ENCODE measurements at regions not wholly inside any gene's neighbourhood (a gene's known extent, or its start where the extent isn't known, plus 50 kb on each side); places are given as distances from the start of the nearest gene placed in this dataset.

DNA sequence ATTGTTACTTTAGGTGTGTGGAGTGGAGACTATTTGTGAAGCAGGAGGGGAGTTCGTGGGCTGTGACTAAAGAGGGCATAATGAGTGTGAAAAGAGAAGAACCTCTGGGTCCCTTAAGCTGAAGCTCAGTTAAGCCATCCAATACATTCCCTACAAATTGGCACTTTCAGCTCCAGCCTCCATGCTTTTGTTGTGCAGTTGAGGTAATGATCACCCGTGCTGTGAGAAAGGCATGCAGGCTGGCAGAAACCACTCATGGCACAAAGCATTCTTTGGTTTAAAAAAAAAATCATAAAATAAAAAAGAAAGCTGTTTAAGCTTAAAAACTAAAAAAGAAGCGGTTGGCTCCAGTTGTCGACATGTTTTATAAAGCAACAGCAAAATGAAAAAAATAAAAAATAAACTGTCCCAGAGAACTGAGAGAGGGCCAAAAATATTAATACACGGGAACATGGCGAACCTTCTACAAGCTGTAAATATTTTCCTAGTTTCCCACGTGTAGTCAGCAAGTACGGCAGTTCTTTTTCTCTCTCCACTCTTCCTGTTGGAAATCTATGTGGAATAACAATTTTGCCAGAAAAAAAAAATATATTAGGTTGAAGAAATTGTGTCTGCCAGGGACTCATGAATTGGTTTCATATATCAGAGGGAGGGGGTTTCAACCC is 82.2 kb downstream of the ANKRD60 start:
- TF ChIP-seq, protein P1, sequence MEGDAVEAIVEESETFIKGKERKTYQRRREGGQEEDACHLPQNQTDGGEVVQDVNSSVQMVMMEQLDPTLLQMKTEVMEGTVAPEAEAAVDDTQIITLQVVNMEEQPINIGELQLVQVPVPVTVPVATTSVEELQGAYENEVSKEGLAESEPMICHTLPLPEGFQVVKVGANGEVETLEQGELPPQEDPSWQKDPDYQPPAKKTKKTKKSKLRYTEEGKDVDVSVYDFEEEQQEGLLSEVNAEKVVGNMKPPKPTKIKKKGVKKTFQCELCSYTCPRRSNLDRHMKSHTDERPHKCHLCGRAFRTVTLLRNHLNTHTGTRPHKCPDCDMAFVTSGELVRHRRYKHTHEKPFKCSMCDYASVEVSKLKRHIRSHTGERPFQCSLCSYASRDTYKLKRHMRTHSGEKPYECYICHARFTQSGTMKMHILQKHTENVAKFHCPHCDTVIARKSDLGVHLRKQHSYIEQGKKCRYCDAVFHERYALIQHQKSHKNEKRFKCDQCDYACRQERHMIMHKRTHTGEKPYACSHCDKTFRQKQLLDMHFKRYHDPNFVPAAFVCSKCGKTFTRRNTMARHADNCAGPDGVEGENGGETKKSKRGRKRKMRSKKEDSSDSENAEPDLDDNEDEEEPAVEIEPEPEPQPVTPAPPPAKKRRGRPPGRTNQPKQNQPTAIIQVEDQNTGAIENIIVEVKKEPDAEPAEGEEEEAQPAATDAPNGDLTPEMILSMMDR (conservative IDR thresholded peaks at IDR 0.05; ENCODE audit: low read depth in 2 of 2), result no peak
- TF ChIP-seq STAT1 (IDR thresholded peaks at IDR 0.05; ENCODE audit: unreplicated experiment), result no peak
- TF ChIP-seq POLR2AphosphoS5 (IDR thresholded peaks at IDR 0.05; ENCODE audit: low read depth), result no peak
- TF ChIP-seq, protein P2, sequence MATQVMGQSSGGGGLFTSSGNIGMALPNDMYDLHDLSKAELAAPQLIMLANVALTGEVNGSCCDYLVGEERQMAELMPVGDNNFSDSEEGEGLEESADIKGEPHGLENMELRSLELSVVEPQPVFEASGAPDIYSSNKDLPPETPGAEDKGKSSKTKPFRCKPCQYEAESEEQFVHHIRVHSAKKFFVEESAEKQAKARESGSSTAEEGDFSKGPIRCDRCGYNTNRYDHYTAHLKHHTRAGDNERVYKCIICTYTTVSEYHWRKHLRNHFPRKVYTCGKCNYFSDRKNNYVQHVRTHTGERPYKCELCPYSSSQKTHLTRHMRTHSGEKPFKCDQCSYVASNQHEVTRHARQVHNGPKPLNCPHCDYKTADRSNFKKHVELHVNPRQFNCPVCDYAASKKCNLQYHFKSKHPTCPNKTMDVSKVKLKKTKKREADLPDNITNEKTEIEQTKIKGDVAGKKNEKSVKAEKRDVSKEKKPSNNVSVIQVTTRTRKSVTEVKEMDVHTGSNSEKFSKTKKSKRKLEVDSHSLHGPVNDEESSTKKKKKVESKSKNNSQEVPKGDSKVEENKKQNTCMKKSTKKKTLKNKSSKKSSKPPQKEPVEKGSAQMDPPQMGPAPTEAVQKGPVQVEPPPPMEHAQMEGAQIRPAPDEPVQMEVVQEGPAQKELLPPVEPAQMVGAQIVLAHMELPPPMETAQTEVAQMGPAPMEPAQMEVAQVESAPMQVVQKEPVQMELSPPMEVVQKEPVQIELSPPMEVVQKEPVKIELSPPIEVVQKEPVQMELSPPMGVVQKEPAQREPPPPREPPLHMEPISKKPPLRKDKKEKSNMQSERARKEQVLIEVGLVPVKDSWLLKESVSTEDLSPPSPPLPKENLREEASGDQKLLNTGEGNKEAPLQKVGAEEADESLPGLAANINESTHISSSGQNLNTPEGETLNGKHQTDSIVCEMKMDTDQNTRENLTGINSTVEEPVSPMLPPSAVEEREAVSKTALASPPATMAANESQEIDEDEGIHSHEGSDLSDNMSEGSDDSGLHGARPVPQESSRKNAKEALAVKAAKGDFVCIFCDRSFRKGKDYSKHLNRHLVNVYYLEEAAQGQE (IDR thresholded peaks at IDR 0.05; ENCODE audit: unreplicated experiment), result no peak
- TF ChIP-seq EZH2 (IDR thresholded peaks at IDR 0.05; ENCODE audit: low read depth, unreplicated experiment), result no peak
- no peak for TF ChIP-seq NANOG (IDR thresholded peaks at IDR 0.05; ENCODE audit: borderline replicate concordance)
- TF ChIP-seq, protein P3, sequence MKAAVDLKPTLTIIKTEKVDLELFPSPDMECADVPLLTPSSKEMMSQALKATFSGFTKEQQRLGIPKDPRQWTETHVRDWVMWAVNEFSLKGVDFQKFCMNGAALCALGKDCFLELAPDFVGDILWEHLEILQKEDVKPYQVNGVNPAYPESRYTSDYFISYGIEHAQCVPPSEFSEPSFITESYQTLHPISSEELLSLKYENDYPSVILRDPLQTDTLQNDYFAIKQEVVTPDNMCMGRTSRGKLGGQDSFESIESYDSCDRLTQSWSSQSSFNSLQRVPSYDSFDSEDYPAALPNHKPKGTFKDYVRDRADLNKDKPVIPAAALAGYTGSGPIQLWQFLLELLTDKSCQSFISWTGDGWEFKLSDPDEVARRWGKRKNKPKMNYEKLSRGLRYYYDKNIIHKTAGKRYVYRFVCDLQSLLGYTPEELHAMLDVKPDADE (IDR thresholded peaks at IDR 0.05), result no peak
- no peak for TF ChIP-seq ZNF114 (CRISPR knock-in tag; IDR thresholded peaks at IDR 0.05)
- TF ChIP-seq JUNB (IDR thresholded peaks at IDR 0.05; ENCODE audit: unreplicated experiment), result no peak
- no peak for TF ChIP-seq EZH2phosphoT487 (IDR thresholded peaks at IDR 0.05; ENCODE audit: unreplicated experiment)
- no peak for TF ChIP-seq CREB1 (CRISPR knock-in tag; IDR thresholded peaks at IDR 0.05; ENCODE audit: low read depth)
